ENCODE measurements at regions not wholly inside any gene's neighbourhood (a gene's known extent, or its start where the extent isn't known, plus 50 kb on each side); places are given as distances from the start of the nearest gene placed in this dataset.

GRCh38 chr9:88776717-88777497 is 214.4 kb upstream of the S1PR3 start:
- no peaks in the 10 kb centered on the region for H4K20me1 ChIP-seq (replicated peaks; ENCODE audit: control insufficient read depth, extremely low read depth, insufficient read depth, low read length)
- peak overlapping the region in 1 of 3 experiments; percentile 20 for H3K4me3 ChIP-seq (replicated peaks in 1 of 3; ENCODE audit: insufficient read depth in 1 of 3, low read depth in 1 of 3, low read length in 3 of 3)
- dilution Hi-C loops (cut with MboI; ENCODE audit: extremely low pct_ligation_motif_present, low sequenced_read_pairs): no loop called here

More at GRCh38 chr9:88776717-88777497, 214.4 kb upstream of the S1PR3 start:
- no peaks in the 10 kb centered on the region for H3K79me2 ChIP-seq (ENCODE audit: control insufficient read depth, insufficient read depth, low read length)
- ChIA-PET POLR2A (interaction anchor here (1.1 to 1.2 kb wide), 3 partner anchors 9 to 45 kb away, joined by 3 to 4 read pairs (median 3); no protein-coding TSS in a partner anchor), CTCF (interaction anchor here (1.2 to 1.7 kb wide), 5 partner anchors 14 to 217 kb away, joined by 3 to 6 read pairs (median 4); no protein-coding TSS in a partner anchor)
- H3K36me3 ChIP-seq (ENCODE audit: control insufficient read depth in 2 of 2, extremely low read depth in 1 of 2, insufficient read depth in 2 of 2, low read length in 2 of 2): no peaks in the 10 kb centered on the region
- no peaks in the 10 kb centered on the region for H3K27me3 ChIP-seq (ENCODE audit: control insufficient read depth in 2 of 2, insufficient read depth in 2 of 2, low read length in 2 of 2)
- peak overlapping the region; percentile 70 for H3K9ac ChIP-seq (replicated peaks; ENCODE audit: extremely low read depth, insufficient read depth, low read length)
- TF ChIP-seq JUN (IDR thresholded peaks at IDR 0.05; ENCODE audit: borderline replicate concordance, insufficient read depth, insufficient read length, low read depth) (peak; percentile 89), GATA2 (IDR thresholded peaks at IDR 0.05; ENCODE audit: insufficient read depth, insufficient read length, low read depth, low read length) (no peak), MAX (IDR thresholded peaks at IDR 0.05; ENCODE audit: insufficient read depth, insufficient read length) (no peak), POLR2AphosphoS5 (IDR thresholded peaks at IDR 0.05; ENCODE audit: insufficient read depth, low read depth, low read length) (peak; percentile 63), EZH2 (IDR thresholded peaks at IDR 0.05; ENCODE audit: borderline replicate concordance, low read depth, low read length, severe bottlenecking) (no peak), POLR2A (IDR thresholded peaks at IDR 0.05; ENCODE audit: low read depth, low read length) (peak; percentile 51), MYC (IDR thresholded peaks at IDR 0.05; ENCODE audit: low read depth, low read length) (no peak), FOS (IDR thresholded peaks at IDR 0.05; ENCODE audit: borderline replicate concordance, insufficient read depth, low read length) (peak; percentile 79)
- TF ChIP-seq, protein P1, sequence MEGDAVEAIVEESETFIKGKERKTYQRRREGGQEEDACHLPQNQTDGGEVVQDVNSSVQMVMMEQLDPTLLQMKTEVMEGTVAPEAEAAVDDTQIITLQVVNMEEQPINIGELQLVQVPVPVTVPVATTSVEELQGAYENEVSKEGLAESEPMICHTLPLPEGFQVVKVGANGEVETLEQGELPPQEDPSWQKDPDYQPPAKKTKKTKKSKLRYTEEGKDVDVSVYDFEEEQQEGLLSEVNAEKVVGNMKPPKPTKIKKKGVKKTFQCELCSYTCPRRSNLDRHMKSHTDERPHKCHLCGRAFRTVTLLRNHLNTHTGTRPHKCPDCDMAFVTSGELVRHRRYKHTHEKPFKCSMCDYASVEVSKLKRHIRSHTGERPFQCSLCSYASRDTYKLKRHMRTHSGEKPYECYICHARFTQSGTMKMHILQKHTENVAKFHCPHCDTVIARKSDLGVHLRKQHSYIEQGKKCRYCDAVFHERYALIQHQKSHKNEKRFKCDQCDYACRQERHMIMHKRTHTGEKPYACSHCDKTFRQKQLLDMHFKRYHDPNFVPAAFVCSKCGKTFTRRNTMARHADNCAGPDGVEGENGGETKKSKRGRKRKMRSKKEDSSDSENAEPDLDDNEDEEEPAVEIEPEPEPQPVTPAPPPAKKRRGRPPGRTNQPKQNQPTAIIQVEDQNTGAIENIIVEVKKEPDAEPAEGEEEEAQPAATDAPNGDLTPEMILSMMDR (IDR thresholded peaks at IDR 0.05; ENCODE audit: extremely low read depth in 1 of 2, insufficient read depth in 1 of 2, low read depth in 1 of 2, low read length in 2 of 2): no peak
- H2AFZ ChIP-seq (ENCODE audit: low read depth, low read length): no peak overlapping the region
- peak; percentile 90 for DNase-seq (ENCODE audit: low read depth, low spot score)
- peak overlapping the region; percentile 76 for H3K4me2 ChIP-seq (ENCODE audit: insufficient read depth, low read length)
- intact Hi-C loops (cut with micrococcal nuclease): loop anchor here (1.0 to 10.0 kb wide), 7 partner anchors 54 to 1272 kb away; partner anchors contain the start of genes S1PR3 and SECISBP2
- no peaks in the 10 kb centered on the region for H3K9me3 ChIP-seq (replicated peaks; ENCODE audit: control insufficient read depth, insufficient read depth, low read length)
- no TSS peak for BruUV-seq (replicated peaks)
- peaks cover 61% of the 10 kb centered on the region for H3K4me1 ChIP-seq (ENCODE audit: control insufficient read depth, extremely low read depth, insufficient read depth, low read length)
- H3K9me1 ChIP-seq (replicated peaks; ENCODE audit: control insufficient read depth, extremely low read depth, insufficient read depth, low read length): no peaks in the 10 kb centered on the region
- peak overlapping the region; percentile 88 for H3K27ac ChIP-seq (ENCODE audit: insufficient read depth, low read depth, low read length)
- FAIRE-seq: peak; percentile 87

All from endothelial cell of umbilical vein (primary cell).